ENCODE measurements at regions not wholly inside any gene's neighbourhood (a gene's known extent, or its start where the extent isn't known, plus 50 kb on each side); places are given as distances from the start of the nearest gene placed in this dataset.

DNA sequence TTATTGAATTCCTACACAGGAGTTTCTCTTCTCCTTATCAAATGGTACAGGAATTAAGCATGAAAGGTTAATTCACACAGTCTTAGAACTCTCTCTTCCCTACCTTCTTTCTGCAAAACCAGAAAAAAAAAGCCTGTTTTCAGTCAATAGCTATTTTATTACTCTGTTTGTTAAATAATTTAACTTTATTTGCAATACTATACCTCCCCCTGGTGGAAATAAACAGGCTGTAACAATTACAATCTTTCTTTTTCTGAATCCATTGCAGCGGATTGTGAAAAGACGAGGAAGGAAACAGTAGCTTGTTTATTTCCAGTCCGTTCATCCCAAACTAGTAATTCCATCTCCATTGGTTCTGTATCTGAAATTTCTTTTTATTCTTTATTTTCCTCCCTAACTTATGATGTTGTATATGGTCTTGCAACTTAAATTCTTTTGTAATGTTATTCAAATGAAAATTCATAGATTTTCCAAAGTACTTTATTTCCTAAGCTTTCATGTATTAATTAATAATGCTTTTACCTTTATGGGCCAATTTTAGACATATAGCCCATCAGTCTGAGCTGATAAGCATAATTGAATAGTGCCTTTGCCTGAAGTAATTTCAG lies 165.2 kb downstream of the SH3BP4 start:
- POLR2A ChIA-PET = no interaction called here
- TF ChIP-seq, protein P1, sequence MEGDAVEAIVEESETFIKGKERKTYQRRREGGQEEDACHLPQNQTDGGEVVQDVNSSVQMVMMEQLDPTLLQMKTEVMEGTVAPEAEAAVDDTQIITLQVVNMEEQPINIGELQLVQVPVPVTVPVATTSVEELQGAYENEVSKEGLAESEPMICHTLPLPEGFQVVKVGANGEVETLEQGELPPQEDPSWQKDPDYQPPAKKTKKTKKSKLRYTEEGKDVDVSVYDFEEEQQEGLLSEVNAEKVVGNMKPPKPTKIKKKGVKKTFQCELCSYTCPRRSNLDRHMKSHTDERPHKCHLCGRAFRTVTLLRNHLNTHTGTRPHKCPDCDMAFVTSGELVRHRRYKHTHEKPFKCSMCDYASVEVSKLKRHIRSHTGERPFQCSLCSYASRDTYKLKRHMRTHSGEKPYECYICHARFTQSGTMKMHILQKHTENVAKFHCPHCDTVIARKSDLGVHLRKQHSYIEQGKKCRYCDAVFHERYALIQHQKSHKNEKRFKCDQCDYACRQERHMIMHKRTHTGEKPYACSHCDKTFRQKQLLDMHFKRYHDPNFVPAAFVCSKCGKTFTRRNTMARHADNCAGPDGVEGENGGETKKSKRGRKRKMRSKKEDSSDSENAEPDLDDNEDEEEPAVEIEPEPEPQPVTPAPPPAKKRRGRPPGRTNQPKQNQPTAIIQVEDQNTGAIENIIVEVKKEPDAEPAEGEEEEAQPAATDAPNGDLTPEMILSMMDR (IDR thresholded peaks at IDR 0.05; ENCODE audit: extremely low read depth in 1 of 2, insufficient read depth in 1 of 2, low read depth in 1 of 2, low read length in 2 of 2) = peak; percentile 35 to 37
- TF ChIP-seq, protein P2, sequence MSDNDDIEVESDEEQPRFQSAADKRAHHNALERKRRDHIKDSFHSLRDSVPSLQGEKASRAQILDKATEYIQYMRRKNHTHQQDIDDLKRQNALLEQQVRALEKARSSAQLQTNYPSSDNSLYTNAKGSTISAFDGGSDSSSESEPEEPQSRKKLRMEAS (IDR thresholded peaks at IDR 0.05; ENCODE audit: insufficient read depth, insufficient read length) = no peak
- TF ChIP-seq POLR2A (IDR thresholded peaks at IDR 0.05; ENCODE audit: low read depth, low read length) (no peak), POLR2AphosphoS5 (IDR thresholded peaks at IDR 0.05; ENCODE audit: insufficient read depth, low read depth, low read length) (no peak)
- no peaks in the 10 kb centered on the region for H3K9me3 ChIP-seq (replicated peaks; ENCODE audit: control insufficient read depth, insufficient read depth, low read length)
- no peak overlapping the region for H3K4me3 ChIP-seq (replicated peaks in 1 of 3; ENCODE audit: insufficient read depth in 1 of 3, low read depth in 1 of 3, low read length in 3 of 3)
- no peaks in the 10 kb centered on the region for H3K36me3 ChIP-seq (ENCODE audit: control insufficient read depth in 2 of 2, extremely low read depth in 1 of 2, insufficient read depth in 2 of 2, low read length in 2 of 2)
- H3K9me1 ChIP-seq (replicated peaks; ENCODE audit: control insufficient read depth, extremely low read depth, insufficient read depth, low read length) = no peaks in the 10 kb centered on the region
- H3K9ac ChIP-seq (replicated peaks; ENCODE audit: extremely low read depth, insufficient read depth, low read length) = no peak overlapping the region
- no peaks in the 10 kb centered on the region for H3K4me1 ChIP-seq (ENCODE audit: control insufficient read depth, extremely low read depth, insufficient read depth, low read length)
- H3K27ac ChIP-seq (ENCODE audit: insufficient read depth, low read depth, low read length) = no peak overlapping the region
- H3K4me2 ChIP-seq (ENCODE audit: insufficient read depth, low read length) = peak overlapping the region; percentile 25
- no TSS peak for BruUV-seq (replicated peaks)
- no peak overlapping the region for H2AFZ ChIP-seq (ENCODE audit: low read depth, low read length)
- CTCF ChIA-PET = interaction anchor here (0.5 to 4.8 kb wide), 103 partner anchors 10 to 1713 kb away, joined by 3 to 216 read pairs (median 4); partner anchors contain the start of gene ARL4C
- H4K20me1 ChIP-seq (replicated peaks; ENCODE audit: control insufficient read depth, extremely low read depth, insufficient read depth, low read length) = no peaks in the 10 kb centered on the region
- intact Hi-C loops (cut with micrococcal nuclease) = loop anchor here (1.0 to 5.0 kb wide), 7 partner anchors 567 to 1670 kb away; no protein-coding TSS in a partner anchor
- dilution Hi-C loops (cut with MboI; ENCODE audit: extremely low pct_ligation_motif_present, low sequenced_read_pairs) = loop anchor here (25.0 kb wide), 1 partner anchor 555 kb away; no protein-coding TSS in a partner anchor
- no peaks in the 10 kb centered on the region for H3K79me2 ChIP-seq (ENCODE audit: control insufficient read depth, insufficient read depth, low read length)
- peak; percentile 53 for DNase-seq (ENCODE audit: low read depth, low spot score)
- FAIRE-seq = no peak
- H3K27me3 ChIP-seq (ENCODE audit: control insufficient read depth in 2 of 2, insufficient read depth in 2 of 2, low read length in 2 of 2) = peaks cover 2 to 9% of the 10 kb centered on the region in 2 experiments

DNA sequence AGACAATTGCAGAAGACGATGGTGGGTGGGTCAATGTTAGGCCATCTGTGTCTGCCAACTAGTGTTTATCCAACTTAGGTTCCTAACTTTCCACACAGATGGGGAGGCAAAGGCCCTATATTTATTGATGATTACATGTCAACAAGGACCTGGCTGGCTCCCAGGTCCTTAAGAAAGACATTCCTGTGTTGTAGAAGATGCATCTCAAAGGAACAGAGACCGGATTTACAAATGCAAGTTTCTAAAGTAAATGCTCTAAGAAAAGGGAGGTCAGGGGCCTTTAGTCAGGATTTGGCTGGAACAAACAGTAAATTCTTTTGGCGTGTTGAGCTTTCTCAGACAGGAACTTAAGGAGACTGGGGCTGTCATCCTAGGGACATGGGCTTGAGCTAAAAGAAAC lies 175.0 kb downstream of the SH3BP4 start:
- Histone ChIP-seq H3K79me2 (ENCODE audit: control insufficient read depth, insufficient read depth, low read length) (no peaks in the 10 kb centered on the region), H3K27me3 (ENCODE audit: control insufficient read depth in 2 of 2, insufficient read depth in 2 of 2, low read length in 2 of 2) (peaks cover 5 to 7% of the 10 kb centered on the region in 2 experiments), H3K9ac (replicated peaks; ENCODE audit: extremely low read depth, insufficient read depth, low read length) (no peak overlapping the region), H3K9me1 (replicated peaks; ENCODE audit: control insufficient read depth, extremely low read depth, insufficient read depth, low read length) (no peaks in the 10 kb centered on the region), H3K4me3 (replicated peaks in 1 of 3; ENCODE audit: insufficient read depth in 1 of 3, low read depth in 1 of 3, low read length in 3 of 3) (no peak overlapping the region), H3K27ac (ENCODE audit: insufficient read depth, low read depth, low read length) (no peak overlapping the region), H3K4me1 (ENCODE audit: control insufficient read depth, extremely low read depth, insufficient read depth, low read length) (no peaks in the 10 kb centered on the region), H4K20me1 (replicated peaks; ENCODE audit: control insufficient read depth, extremely low read depth, insufficient read depth, low read length) (no peaks in the 10 kb centered on the region), H3K36me3 (ENCODE audit: control insufficient read depth in 2 of 2, extremely low read depth in 1 of 2, insufficient read depth in 2 of 2, low read length in 2 of 2) (no peaks in the 10 kb centered on the region), H3K9me3 (replicated peaks; ENCODE audit: control insufficient read depth, insufficient read depth, low read length) (no peaks in the 10 kb centered on the region), H3K4me2 (ENCODE audit: insufficient read depth, low read length) (no peak overlapping the region), H2AFZ (ENCODE audit: low read depth, low read length) (no peak overlapping the region)
- TF ChIP-seq MYC (IDR thresholded peaks at IDR 0.05; ENCODE audit: low read depth, low read length) = no peak
- TF ChIP-seq FOS (IDR thresholded peaks at IDR 0.05; ENCODE audit: borderline replicate concordance, insufficient read depth, low read length) = no peak
- no peak for TF ChIP-seq EZH2 (IDR thresholded peaks at IDR 0.05; ENCODE audit: borderline replicate concordance, low read depth, low read length, severe bottlenecking)
- TF ChIP-seq, protein P2 (IDR thresholded peaks at IDR 0.05; ENCODE audit: insufficient read depth, insufficient read length) = no peak
- no peak for TF ChIP-seq POLR2AphosphoS5 (IDR thresholded peaks at IDR 0.05; ENCODE audit: insufficient read depth, low read depth, low read length)
- TF ChIP-seq JUN (IDR thresholded peaks at IDR 0.05; ENCODE audit: borderline replicate concordance, insufficient read depth, insufficient read length, low read depth) = no peak
- TF ChIP-seq, protein P1 (IDR thresholded peaks at IDR 0.05; ENCODE audit: extremely low read depth in 1 of 2, insufficient read depth in 1 of 2, low read depth in 1 of 2, low read length in 2 of 2) = no peak
- no peak for TF ChIP-seq GATA2 (IDR thresholded peaks at IDR 0.05; ENCODE audit: insufficient read depth, insufficient read length, low read depth, low read length)
- no peak for TF ChIP-seq POLR2A (IDR thresholded peaks at IDR 0.05; ENCODE audit: low read depth, low read length)
- POLR2A ChIA-PET = no interaction called here
- FAIRE-seq = no peak
- intact Hi-C loops (cut with micrococcal nuclease) (no loop called here), dilution Hi-C loops (cut with MboI; ENCODE audit: extremely low pct_ligation_motif_present, low sequenced_read_pairs) (no loop called here)
- no TSS peak for BruUV-seq (replicated peaks)
- CTCF ChIA-PET = interaction anchor here (1.4 to 4.1 kb wide), 3 partner anchors 9 to 467 kb away, joined by 4 to 21 read pairs (median 4); no protein-coding TSS in a partner anchor
- no peak for DNase-seq (ENCODE audit: low read depth, low spot score)
